Liver (tissue), 3 donors: ENCODE measurements at regions not wholly inside any gene's neighbourhood (a gene's known extent, or its start where the extent isn't known, plus 50 kb on each side); places are given as distances from the start of the nearest gene placed in this dataset.

Experiments used
- CTCF ChIP-seq: fragments of 150-350 bp; IDR thresholded peaks from 2 replicates; pipeline ENCODE4 v1.5.1; 2017; ENCODE audit warnings: improper control_type of control experiment, low read depth, low read length; ENCODE audit not compliant: missing input control
- HNF4G ChIP-seq: IDR thresholded peaks from 2 replicates; pipeline ENCODE4 v1.6.1; 2016; ENCODE audit warnings: antibody characterized with exemption
- MAX ChIP-seq: IDR thresholded peaks from 2 replicates; pipeline ENCODE4 v1.6.1; 2016; ENCODE audit warnings: antibody characterized with exemption
- SP1 ChIP-seq: IDR thresholded peaks from 2 replicates; pipeline ENCODE4 v1.6.1; 2018; ENCODE audit warnings: antibody characterized with exemption, mild to moderate bottlenecking
- donor health status: healthy.
- donor health status: healthy.

- TF ChIP-seq MAX (no peak), HNF4G (no peak), CTCF (no peak), SP1 (no peak)
These were observed 1126.1 kb downstream of the KCNT2 start for GRCh38 chr1:195482137-195482536.
